Activated B cell treated with CpG ODN at 0.5 μM for 24 hours (primary cell): ENCODE measurements at regions not wholly inside any gene's neighbourhood (a gene's known extent, or its start where the extent isn't known, plus 50 kb on each side); places are given as distances from the start of the nearest gene placed in this dataset.

Source experiments
- ATAC-seq: fragments of 200-7000 bp; cut with Tn5 transposase; one replicate; pipeline ENCODE4 v1.10.0; 2021; ENCODE audit warnings: low read depth, mild to moderate bottlenecking, moderate library complexity
- CTCF ChIA-PET: fragments of 350-600 bp; sonication (Branson Sonifier 250); formaldehyde crosslinking; loops from one replicate; lab custom pipeline; 2021; ENCODE audit warnings: antibody characterized with exemption; lab: Charles Lee
- POLR2A ChIA-PET: fragments of 350-600 bp; sonication (Branson Sonifier 250); formaldehyde crosslinking; loops from one replicate; lab custom pipeline; 2021; ENCODE audit warnings: antibody characterized with exemption; lab: Charles Lee
- DNase-seq: peaks from one replicate; pipeline ENCODE4 v3.0.0; 2022
- H3K27ac Mint-ChIP-seq: one replicate; pipeline ENCODE4 v1.8.0; 2020; ENCODE audit warnings: mixed read lengths
- H3K27me3 Mint-ChIP-seq: one replicate; pipeline ENCODE4 v1.8.0; 2021; ENCODE audit warnings: mixed read lengths
- H3K36me3 Mint-ChIP-seq: one replicate; pipeline ENCODE4 v1.8.0; 2021; ENCODE audit warnings: low read depth, mixed read lengths
- H3K4me1 Mint-ChIP-seq: one replicate; pipeline ENCODE4 v1.8.0; 2021; ENCODE audit warnings: mixed read lengths
- H3K4me3 Mint-ChIP-seq: one replicate; pipeline ENCODE4 v1.8.0; 2020; ENCODE audit warnings: mild to moderate bottlenecking, mixed read lengths
- H3K9me3 Mint-ChIP-seq: one replicate; pipeline ENCODE4 v1.8.0; 2020; ENCODE audit warnings: mixed read lengths
- CTCF ChIP-seq: fragments of 200-600 bp; IDR thresholded peaks from one replicate; pipeline ENCODE4 v1.8.0; 2022; ENCODE audit warnings: antibody characterized with exemption, mild to moderate bottlenecking
- intact Hi-C: fragments of 100-400 bp; cut with micrococcal nuclease; formaldehyde crosslinking; loops from one replicate; pipeline ENCODE4 v1.15.1; 2024

GRCh38 chr10:78229489-78229888 lies 195.8 kb downstream of the RPS24 start:
- ATAC-seq (no peak), DNase-seq (no peak)
- intact Hi-C loops, result no loop called here
- ChIA-PET POLR2A (no interaction called here), CTCF (no interaction called here)
- no peaks in the 10 kb centered on the region for H3K4me1 Mint-ChIP-seq
- H3K27me3 Mint-ChIP-seq, result no peaks in the 10 kb centered on the region
- no peaks in the 10 kb centered on the region for H3K9me3 Mint-ChIP-seq
- TF ChIP-seq CTCF, result no peak
- H3K27ac Mint-ChIP-seq, result no peak overlapping the region
- H3K4me3 Mint-ChIP-seq, result no peak overlapping the region
- no peaks in the 10 kb centered on the region for H3K36me3 Mint-ChIP-seq

- Mint-ChIP-seq H3K27me3 (no peaks in the 10 kb centered on the region), H3K27ac (no peak overlapping the region), H3K4me3 (no peak overlapping the region), H3K9me3 (no peaks in the 10 kb centered on the region), H3K36me3 (no peaks in the 10 kb centered on the region), H3K4me1 (no peaks in the 10 kb centered on the region)
- no peak for DNase-seq
- POLR2A ChIA-PET, result no interaction called here
- intact Hi-C loops, result no loop called here
- TF ChIP-seq CTCF, result no peak
- ATAC-seq, result no peak
- CTCF ChIA-PET, result no interaction called here
These were observed 196.4 kb downstream of the RPS24 start for GRCh38 chr10:78229950-78230675.

GRCh38 chr10:78231327-78231726 lies 197.7 kb downstream of the RPS24 start:
- POLR2A ChIA-PET, result no interaction called here
- Mint-ChIP-seq H3K9me3 (no peaks in the 10 kb centered on the region), H3K27me3 (no peaks in the 10 kb centered on the region), H3K4me1 (no peaks in the 10 kb centered on the region), H3K4me3 (no peak overlapping the region), H3K36me3 (no peaks in the 10 kb centered on the region), H3K27ac (no peak overlapping the region)
- DNase-seq, result no peak
- CTCF ChIA-PET, result interaction anchor here (0.6 to 2.0 kb wide), 3 partner anchors 81 to 965 kb away, joined by 3 to 9 read pairs (median 3); no protein-coding TSS in a partner anchor
- intact Hi-C loops, result no loop called here
- no peak for TF ChIP-seq CTCF
- no peak for ATAC-seq

- CTCF ChIA-PET, result interaction anchor here (1.1 to 2.0 kb wide), 2 partner anchors 80 to 963 kb away, joined by 3 to 9 read pairs; no protein-coding TSS in a partner anchor
- H3K27me3 Mint-ChIP-seq, result peaks cover 6% of the 10 kb centered on the region
These were observed 198.3 kb downstream of the RPS24 start for GRCh38 chr10:78231939-78232338.

More at GRCh38 chr10:78231939-78232338, 198.3 kb downstream of the RPS24 start:
- H3K27ac Mint-ChIP-seq, result no peak overlapping the region
- no peaks in the 10 kb centered on the region for H3K4me1 Mint-ChIP-seq
- H3K36me3 Mint-ChIP-seq, result no peaks in the 10 kb centered on the region
- no peak for TF ChIP-seq CTCF
- no peak for ATAC-seq
- no peak for DNase-seq
- POLR2A ChIA-PET, result no interaction called here
- no peak overlapping the region for H3K4me3 Mint-ChIP-seq
- intact Hi-C loops, result no loop called here
- H3K9me3 Mint-ChIP-seq, result no peaks in the 10 kb centered on the region
